ENCODE measurements at regions not wholly inside any gene's neighbourhood (a gene's known extent, or its start where the extent isn't known, plus 50 kb on each side); places are given as distances from the start of the nearest gene placed in this dataset.

DNA sequence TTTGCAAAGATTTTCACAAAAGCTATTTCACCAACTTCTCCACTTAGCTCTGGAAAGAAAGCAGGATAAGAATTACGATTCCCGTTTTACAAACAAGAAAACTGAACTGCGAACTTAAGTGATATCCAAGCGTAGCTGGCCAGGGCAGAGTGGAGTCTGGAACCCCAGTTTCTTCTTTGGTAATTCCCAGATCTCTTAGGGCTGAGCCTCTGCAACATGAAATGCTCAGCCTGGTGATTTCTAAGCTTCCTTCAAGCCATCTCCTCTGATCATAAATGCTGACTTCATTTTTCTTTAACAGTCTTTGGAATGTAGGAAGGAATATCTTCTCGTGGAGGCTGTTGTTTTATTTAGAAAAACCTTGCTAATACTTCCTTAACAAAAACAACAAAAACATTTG, 620.0 kb downstream of the CCDC171 start (continued):
- TF ChIP-seq MTA1 (IDR thresholded peaks at IDR 0.05; ENCODE audit: borderline replicate concordance) = no peak
- no peak for TF ChIP-seq MAFF (IDR thresholded peaks at IDR 0.05; ENCODE audit: low read length)
- TF ChIP-seq, protein P1, sequence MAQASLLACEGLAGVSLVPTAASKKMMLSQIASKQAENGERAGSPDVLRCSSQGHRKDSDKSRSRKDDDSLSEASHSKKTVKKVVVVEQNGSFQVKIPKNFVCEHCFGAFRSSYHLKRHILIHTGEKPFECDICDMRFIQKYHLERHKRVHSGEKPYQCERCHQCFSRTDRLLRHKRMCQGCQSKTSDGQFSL (CRISPR knock-in tag; IDR thresholded peaks at IDR 0.05) = no peak
- TF ChIP-seq, protein P1 (tag; IDR thresholded peaks at IDR 0.05) = no peak
- TF ChIP-seq, protein P2, sequence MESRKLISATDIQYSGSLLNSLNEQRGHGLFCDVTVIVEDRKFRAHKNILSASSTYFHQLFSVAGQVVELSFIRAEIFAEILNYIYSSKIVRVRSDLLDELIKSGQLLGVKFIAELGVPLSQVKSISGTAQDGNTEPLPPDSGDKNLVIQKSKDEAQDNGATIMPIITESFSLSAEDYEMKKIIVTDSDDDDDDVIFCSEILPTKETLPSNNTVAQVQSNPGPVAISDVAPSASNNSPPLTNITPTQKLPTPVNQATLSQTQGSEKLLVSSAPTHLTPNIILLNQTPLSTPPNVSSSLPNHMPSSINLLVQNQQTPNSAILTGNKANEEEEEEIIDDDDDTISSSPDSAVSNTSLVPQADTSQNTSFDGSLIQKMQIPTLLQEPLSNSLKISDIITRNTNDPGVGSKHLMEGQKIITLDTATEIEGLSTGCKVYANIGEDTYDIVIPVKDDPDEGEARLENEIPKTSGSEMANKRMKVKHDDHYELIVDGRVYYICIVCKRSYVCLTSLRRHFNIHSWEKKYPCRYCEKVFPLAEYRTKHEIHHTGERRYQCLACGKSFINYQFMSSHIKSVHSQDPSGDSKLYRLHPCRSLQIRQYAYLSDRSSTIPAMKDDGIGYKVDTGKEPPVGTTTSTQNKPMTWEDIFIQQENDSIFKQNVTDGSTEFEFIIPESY (CRISPR knock-in tag; IDR thresholded peaks at IDR 0.05) = no peak
- TF ChIP-seq MCM2 (IDR thresholded peaks at IDR 0.05; ENCODE audit: low read depth) = no peak
- no peak for TF ChIP-seq IRF2 (CRISPR knock-in tag; IDR thresholded peaks at IDR 0.05)
- no peak for TF ChIP-seq FOXJ3 (CRISPR knock-in tag; IDR thresholded peaks at IDR 0.05)
- TF ChIP-seq, protein P3, sequence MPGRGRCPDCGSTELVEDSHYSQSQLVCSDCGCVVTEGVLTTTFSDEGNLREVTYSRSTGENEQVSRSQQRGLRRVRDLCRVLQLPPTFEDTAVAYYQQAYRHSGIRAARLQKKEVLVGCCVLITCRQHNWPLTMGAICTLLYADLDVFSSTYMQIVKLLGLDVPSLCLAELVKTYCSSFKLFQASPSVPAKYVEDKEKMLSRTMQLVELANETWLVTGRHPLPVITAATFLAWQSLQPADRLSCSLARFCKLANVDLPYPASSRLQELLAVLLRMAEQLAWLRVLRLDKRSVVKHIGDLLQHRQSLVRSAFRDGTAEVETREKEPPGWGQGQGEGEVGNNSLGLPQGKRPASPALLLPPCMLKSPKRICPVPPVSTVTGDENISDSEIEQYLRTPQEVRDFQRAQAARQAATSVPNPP (IDR thresholded peaks at IDR 0.05; ENCODE audit: borderline replicate concordance, insufficient read depth, insufficient read length) = no peak
- no peak for TF ChIP-seq SRSF7 (optimal IDR thresholded peaks at IDR 0.05; ENCODE audit: low read depth, low read length)
- TF ChIP-seq CBX3 (IDR thresholded peaks at IDR 0.05; ENCODE audit: borderline replicate concordance in 1 of 2, low read length in 2 of 2) = no peak
- TF ChIP-seq ZNF175 (CRISPR knock-in tag; IDR thresholded peaks at IDR 0.05; ENCODE audit: low read depth) = no peak
- no peak for TF ChIP-seq FOSL1 (tag; conservative IDR thresholded peaks at IDR 0.05)
- TF ChIP-seq MEF2D (tag; conservative IDR thresholded peaks at IDR 0.05; ENCODE audit: low read depth) = no peak
- TF ChIP-seq SMAD3 (CRISPR knock-in tag; conservative IDR thresholded peaks at IDR 0.05) = no peak

All from K562 (cell line).